H1 (cell line): ENCODE measurements at regions not wholly inside any gene's neighbourhood (a gene's known extent, or its start where the extent isn't known, plus 50 kb on each side); places are given as distances from the start of the nearest gene placed in this dataset.

Experiments used
- CTCF ChIA-PET: fragments of 300-600 bp; sonication (Branson Sonifier 250); formaldehyde crosslinking; loops from one replicate; lab custom pipeline; 2021; ENCODE audit not compliant: partially characterized antibody; lab: Charles Lee
- POLR2A ChIA-PET: fragments of 300-600 bp; sonication (Branson Sonifier 250); formaldehyde crosslinking; loops from one replicate; lab custom pipeline; 2021; ENCODE audit warnings: inconsistent platforms; ENCODE audit not compliant: partially characterized antibody; lab: Charles Lee
- DNase-seq, 2 experiments: peaks; one replicate each; pipeline versions ENCODE4 v3.0.0 to v3.0.0-alpha.2; 2010 to 2022; ENCODE audit warnings: low spot score in 2 of 2, low read depth in 1 of 2, mixed read lengths in 1 of 2
- FAIRE-seq: peaks from 2 replicates; lab custom pipeline; 2011; peaks lifted over from hg19 to GRCh38; lab: Jason Lieb, UNC
- H2AFZ ChIP-seq: 2 replicates; pipeline ENCODE4 v1.8.1; 2012; ENCODE audit warnings: low read length, inconsistent platforms
- H2AK5ac ChIP-seq: 2 replicates; pipeline ENCODE4 v1.6.1; 2013; ENCODE audit warnings: low read depth, low read length
- H2BK120ac ChIP-seq: replicated peaks from 2 replicates; pipeline ENCODE3; 2013; ENCODE audit warnings: low read depth, low read length, inconsistent platforms
- H2BK12ac ChIP-seq: 2 replicates; pipeline ENCODE4 v1.6.1; 2013; ENCODE audit warnings: low read depth, low read length
- H2BK15ac ChIP-seq: 2 replicates; pipeline ENCODE4 v1.6.1; 2013; ENCODE audit warnings: low read length
- H2BK20ac ChIP-seq: 2 replicates; pipeline ENCODE4 v1.6.1; 2013; ENCODE audit warnings: low read length
- H2BK5ac ChIP-seq: 2 replicates; pipeline ENCODE4 v1.6.1; 2013; ENCODE audit warnings: low read depth, low read length
- H3K14ac ChIP-seq: 2 replicates; pipeline ENCODE4 v1.6.1; 2013; ENCODE audit warnings: inconsistent platforms; ENCODE audit not compliant: insufficient read length
- H3K18ac ChIP-seq: 2 replicates; pipeline ENCODE4 v1.6.1; 2013; ENCODE audit warnings: low read length; ENCODE audit errors: extremely low read depth
- H3K23ac ChIP-seq: 2 replicates; pipeline ENCODE4 v1.6.1; 2013; ENCODE audit warnings: inconsistent platforms; ENCODE audit not compliant: insufficient read length
- H3K23me2 ChIP-seq: 2 replicates; pipeline ENCODE4 v1.6.1; 2013; ENCODE audit warnings: low read depth, low read length
- H3K27ac ChIP-seq: 2 replicates; pipeline ENCODE4 v1.6.1; 2011; ENCODE audit warnings: low read depth, low read length, inconsistent platforms
- H3K27me3 ChIP-seq, 4 experiments: replicated peaks in 1 of 4; 1 replicate in 1 of 4; 2 replicates in 3 of 4; pipeline versions ENCODE4 v1.6.1 to v1.8.1; 2011 to 2013; ENCODE audit warnings: low read length in 3 of 4, mild to moderate bottlenecking in 3 of 4, inconsistent platforms in 2 of 4, mixed read lengths in 2 of 4, moderate library complexity in 1 of 4; ENCODE audit not compliant: control insufficient read depth in 3 of 4, insufficient read depth in 3 of 4; ENCODE audit errors: extremely low read depth in 1 of 4
- H3K36me3 ChIP-seq, 4 experiments: 2 replicates each; pipeline versions ENCODE4 v1.6.1 to v1.8.1; 2011 to 2013; ENCODE audit warnings: mild to moderate bottlenecking in 4 of 4, low read length in 3 of 4, moderate library complexity in 2 of 4, control low read depth in 1 of 4, inconsistent platforms in 1 of 4; ENCODE audit not compliant: insufficient read depth in 4 of 4, control insufficient read depth in 2 of 4
- H3K4ac ChIP-seq: replicated peaks from 2 replicates; pipeline ENCODE3; 2013; ENCODE audit warnings: low read length, low read depth, mixed read lengths, inconsistent platforms; ENCODE audit not compliant: insufficient read length
- H3K4me1 ChIP-seq, 4 experiments: replicated peaks in 1 of 4; 1 replicate in 1 of 4; 2 replicates in 3 of 4; pipeline versions ENCODE4 v1.6.1 to v1.8.1; 2011 to 2013; ENCODE audit warnings: low read length in 3 of 4, inconsistent platforms in 2 of 4, mixed read lengths in 1 of 4; ENCODE audit not compliant: insufficient read depth in 4 of 4, control insufficient read depth in 3 of 4
- H3K4me2 ChIP-seq, 2 experiments: 2 replicates each; pipeline versions ENCODE4 v1.6.1 to v1.8.1; 2011 to 2013; ENCODE audit warnings: low read depth in 2 of 2, low read length in 2 of 2, control low read depth in 1 of 2, inconsistent platforms in 1 of 2, mild to moderate bottlenecking in 1 of 2; ENCODE audit not compliant: insufficient read depth in 1 of 2
- H3K4me3 ChIP-seq, 4 experiments: fragments of 200-600, 300-600 bp in 1 of 4; sonication (generic), shearing (Covaris generic), sonication (Bioruptor Twin) in 1 of 4; 2 replicates each; pipeline versions ENCODE4 v1.5.1 to v1.8.1; 2011 to 2016; ENCODE audit warnings: low read length in 4 of 4, low read depth in 3 of 4, control low read depth in 2 of 4, inconsistent platforms in 2 of 4, mild to moderate bottlenecking in 2 of 4, mixed read lengths in 1 of 4, moderate library complexity in 1 of 4; ENCODE audit not compliant: insufficient read depth in 2 of 4; ENCODE audit errors: extremely low read depth in 1 of 4
- H3K56ac ChIP-seq: replicated peaks from 2 replicates; pipeline ENCODE3; 2013; ENCODE audit warnings: low read depth, mild to moderate bottlenecking, mixed read lengths, low read length, inconsistent platforms; ENCODE audit not compliant: insufficient read length
- H3K79me1 ChIP-seq: 2 replicates; pipeline ENCODE4 v1.6.1; 2013; ENCODE audit warnings: low read depth, low read length, control low read depth
- H3K79me2 ChIP-seq, 2 experiments: 2 replicates each; pipeline versions ENCODE4 v1.6.1 to v1.8.1; 2012 to 2013; ENCODE audit warnings: low read length in 2 of 2, mild to moderate bottlenecking in 2 of 2, inconsistent platforms in 1 of 2; ENCODE audit not compliant: insufficient read depth in 2 of 2, control insufficient read depth in 1 of 2
- H3K9ac ChIP-seq, 4 experiments: replicated peaks in 1 of 4; 1 replicate in 1 of 4; 2 replicates in 3 of 4; pipeline versions ENCODE4 v1.6.1 to v1.8.1; 2011 to 2013; ENCODE audit warnings: low read depth in 3 of 4, low read length in 3 of 4, control low read depth in 2 of 4, mild to moderate bottlenecking in 2 of 4, moderate library complexity in 2 of 4, inconsistent platforms in 1 of 4; ENCODE audit errors: extremely low read depth in 1 of 4
- H3K9me3 ChIP-seq, 2 experiments: 2 replicates each; pipeline versions ENCODE4 v1.6.1 to v1.8.1; 2012 to 2013; ENCODE audit warnings: mild to moderate bottlenecking in 2 of 2, moderate library complexity in 2 of 2, control low read depth in 1 of 2, inconsistent platforms in 1 of 2, low read depth in 1 of 2, low read length in 1 of 2, mixed read lengths in 1 of 2; ENCODE audit not compliant: insufficient read depth in 2 of 2
- H4K20me1 ChIP-seq, 2 experiments: replicated peaks in 1 of 2; 2 replicates each; pipeline versions ENCODE3 to v1.8.1; 2011 to 2013; ENCODE audit warnings: inconsistent platforms in 2 of 2, low read length in 2 of 2, mild to moderate bottlenecking in 1 of 2; ENCODE audit not compliant: insufficient read depth in 2 of 2, control insufficient read depth in 1 of 2
- H4K5ac ChIP-seq: 2 replicates; pipeline ENCODE4 v1.6.1; 2013; ENCODE audit warnings: low read length, low read depth, mixed read lengths, inconsistent platforms; ENCODE audit not compliant: insufficient read length
- H4K8ac ChIP-seq: 2 replicates; pipeline ENCODE4 v1.8.0; 2013; ENCODE audit warnings: mild to moderate bottlenecking, moderate library complexity, low read length, inconsistent platforms; ENCODE audit not compliant: insufficient read depth; ENCODE audit errors: extremely low read depth
- H4K91ac ChIP-seq: replicated peaks from 2 replicates; pipeline ENCODE3; 2013; ENCODE audit warnings: low read length, mixed read lengths, inconsistent platforms; ENCODE audit not compliant: insufficient read length
- CBX8 ChIP-seq: fragments of 300-800, 300-1000 bp; sonication (generic); IDR thresholded peaks from 2 replicates; pipeline ENCODE4 v1.7.1; 2016; ENCODE audit warnings: low read depth, low read length, borderline replicate concordance
- EGR1 ChIP-seq: IDR thresholded peaks from 2 replicates; pipeline ENCODE4 v1.6.1; 2011; ENCODE audit warnings: low read depth, low read length, borderline replicate concordance
- EP300 ChIP-seq, 2 experiments: IDR thresholded peaks; 1 replicate in 1 of 2; 2 replicates in 1 of 2; pipeline ENCODE4 v1.6.1; 2011 to 2012; ENCODE audit warnings: low read depth in 2 of 2, low read length in 2 of 2, mild to moderate bottlenecking in 2 of 2, borderline replicate concordance in 1 of 2, inconsistent platforms in 1 of 2, moderate library complexity in 1 of 2
- MAFK ChIP-seq: IDR thresholded peaks from 2 replicates; pipeline ENCODE4 v1.6.1; 2012; ENCODE audit warnings: low read depth, mild to moderate bottlenecking, improper control_type of control experiment, low read length
- NRF1 ChIP-seq: IDR thresholded peaks from 2 replicates; pipeline ENCODE4 v1.6.1; 2011; ENCODE audit warnings: mild to moderate bottlenecking, low read depth, low read length, improper control_type of control experiment
- RXRA ChIP-seq: IDR thresholded peaks from 2 replicates; pipeline ENCODE4 v1.6.1; 2011; ENCODE audit warnings: low read depth, mild to moderate bottlenecking, low read length, moderate library complexity; ENCODE audit not compliant: insufficient read depth
- SP4 ChIP-seq: IDR thresholded peaks from 2 replicates; pipeline ENCODE4 v1.6.1; 2012; ENCODE audit warnings: low read length, inconsistent platforms
- YY1 ChIP-seq: IDR thresholded peaks from 2 replicates; pipeline ENCODE4 v1.6.1; 2011; ENCODE audit warnings: low read depth, mild to moderate bottlenecking, low read length
- WGBS, 2 experiments: shearing (Covaris generic) in 1 of 2; methylation state at CpG; one replicate each; pipeline versions ENCODE4 v1.1.6 to v1.1.7; 2013 to 2015; ENCODE audit warnings: low lambda C conversion rate in 2 of 2, mixed read lengths in 2 of 2, inconsistent platforms in 1 of 2, low coverage in 1 of 2, missing lambda C conversion rate in 1 of 2; ENCODE audit not compliant: insufficient replicate concordance in 2 of 2, insufficient coverage in 1 of 2, insufficient read length in 1 of 2; ENCODE audit errors: extremely low coverage in 1 of 2, missing lambda C conversion rate in 1 of 2; 5-methylcytosine and 5-hydroxymethylcytosine counted together

- no peaks in the 10 kb centered on the region for H3K36me3 ChIP-seq
- no peak overlapping the region for H2BK12ac ChIP-seq
- no peak overlapping the region for H3K56ac ChIP-seq
- no peak overlapping the region for H2BK5ac ChIP-seq
- H3K4ac ChIP-seq: no peak overlapping the region
- no peak for DNase-seq
- no peaks in the 10 kb centered on the region for H4K20me1 ChIP-seq
- peaks cover 9 to 26% (median 19%) of the 10 kb centered on the region in 4 experiments for H3K27me3 ChIP-seq
- FAIRE-seq: no peak
- no peak overlapping the region for H2BK120ac ChIP-seq
- no peak overlapping the region for H2BK15ac ChIP-seq
- H4K91ac ChIP-seq: no peak overlapping the region
- no peak overlapping the region for H3K14ac ChIP-seq
- peaks cover 3% of the 10 kb centered on the region; the same call in 1 of the 2 replicates for H3K23me2 ChIP-seq
- no peaks in the 10 kb centered on the region for H3K79me1 ChIP-seq
- no peak for TF ChIP-seq EGR1
- TF ChIP-seq RXRA: no peak
- no peak for TF ChIP-seq EP300 (IDR thresholded peaks at IDR 0.05; ENCODE audit: borderline replicate concordance in 1 of 2, low read depth in 2 of 2, low read length in 2 of 2)
- TF ChIP-seq MAFK: no peak
- no peak for TF ChIP-seq SP4
- TF ChIP-seq CBX8: no peak
- TF ChIP-seq NRF1: no peak
- no peak for TF ChIP-seq YY1
- H4K8ac ChIP-seq: no peak overlapping the region
- no peaks in the 10 kb centered on the region for H3K79me2 ChIP-seq
- H3K23ac ChIP-seq: no peak overlapping the region
- H3K9me3 ChIP-seq: no peaks in the 10 kb centered on the region; a peak in 1 of 4 replicates
- peaks cover 0 to 6% (median 1%) of the 10 kb centered on the region in 4 experiments; a peak in 5 of 7 replicates for H3K4me1 ChIP-seq
- WGBS, 2 experiments: 56% methylated on average over 3 of the region's 3 CpGs; no CpG with 5 or more reads in 1 of the 2 experiments
- no peak overlapping the region for H3K9ac ChIP-seq
- H3K18ac ChIP-seq: no peak overlapping the region
- no peak overlapping the region for H3K4me2 ChIP-seq
- ChIA-PET POLR2A (no interaction called here), CTCF (interaction anchor here (0.6 to 1.7 kb wide), 5 partner anchors 12 to 161 kb away, joined by 3 to 5 read pairs (median 4); no protein-coding TSS in a partner anchor)
- H2AK5ac ChIP-seq: no peak overlapping the region
- no peak overlapping the region for H3K4me3 ChIP-seq
- H2AFZ ChIP-seq: no peak overlapping the region
- no peak overlapping the region for H4K5ac ChIP-seq
- no peak overlapping the region for H3K27ac ChIP-seq
- H2BK20ac ChIP-seq: no peak overlapping the region
Measured at GRCh38 chr20:63070301-63070625, 63.5 kb upstream of the BHLHE23 start.
